GM12878 (cell line): ENCODE measurements at regions not wholly inside any gene's neighbourhood (a gene's known extent, or its start where the extent isn't known, plus 50 kb on each side); places are given as distances from the start of the nearest gene placed in this dataset.

Experiments used
- ATAC-seq: fragments of 200-7000 bp; cut with Tn5 transposase; 3 replicates; pipeline ENCODE4 v1.9.1; 2020; ENCODE audit warnings: mild to moderate bottlenecking, moderate library complexity
- BruUV-seq: library from RNA; stranded (reverse); fragments of 400-500 nt; replicated peaks from 2 replicates; lab custom pipeline; 2021; lab: Mats Ljungman, UMichigan
- CTCF ChIA-PET: fragments of 300-600 bp; sonication (Branson Sonifier 250); formaldehyde crosslinking; extraction: SDS; loops from one replicate; lab custom pipeline; 2021; ENCODE audit warnings: inconsistent platforms; lab: Yijun Ruan, JAX
- POLR2A ChIA-PET: fragments of 350-600 bp; formaldehyde crosslinking; extraction: SDS; loops from one replicate; lab custom pipeline; 2021; ENCODE audit warnings: inconsistent platforms; lab: Charles Lee
- RAD21 ChIA-PET: fragments of 300-600 bp; sonication (Branson Sonifier 250); formaldehyde crosslinking; loops from one replicate; lab custom pipeline; 2023; ENCODE audit warnings: antibody characterized with exemption; ENCODE audit not compliant: unreplicated experiment; lab: Charles Lee
- SMC1A ChIA-PET: fragments of 300-600 bp; sonication (Branson Sonifier 250); formaldehyde crosslinking; loops from one replicate; lab custom pipeline; 2023; ENCODE audit not compliant: unreplicated experiment, uncharacterized antibody; lab: Charles Lee
- DNase-seq: peaks from one replicate; pipeline ENCODE4 v3.0.0-alpha.2; 2011; ENCODE audit warnings: low read depth, low spot score
- FAIRE-seq: peaks from 3 replicates; lab custom pipeline; 2011; peaks lifted over from hg19 to GRCh38; lab: Jason Lieb, UNC
- H2AFZ ChIP-seq: 2 replicates; pipeline ENCODE4 v1.6.0; 2011; ENCODE audit warnings: low read depth, low read length, control low read depth; ENCODE audit not compliant: control insufficient read depth
- H3K27ac ChIP-seq: 2 replicates; pipeline ENCODE4 v1.5.1; 2011; ENCODE audit warnings: control low read depth; ENCODE audit not compliant: control insufficient read depth, insufficient read depth
- H3K27me3 ChIP-seq, 2 experiments: replicated peaks in 1 of 2; 2 replicates each; pipeline versions ENCODE4 v1.6.0 to v1.6.1; 2011; ENCODE audit warnings: low read length in 1 of 2; ENCODE audit not compliant: control insufficient read depth in 2 of 2, insufficient read depth in 2 of 2
- H3K36me3 ChIP-seq, 2 experiments: 2 replicates each; pipeline ENCODE4 v1.5.1; 2011; ENCODE audit warnings: low read length in 1 of 2; ENCODE audit not compliant: control insufficient read depth in 2 of 2, insufficient read depth in 2 of 2
- H3K4me1 ChIP-seq: 2 replicates; pipeline ENCODE4 v1.6.1; 2011; ENCODE audit warnings: mild to moderate bottlenecking, low read length, moderate library complexity, mixed read lengths; ENCODE audit not compliant: control insufficient read depth, insufficient read depth
- H3K4me2 ChIP-seq: 2 replicates; pipeline ENCODE4 v1.6.0; 2011; ENCODE audit warnings: control low read depth; ENCODE audit not compliant: control insufficient read depth, insufficient read depth
- H3K4me3 ChIP-seq: fragments of 200-600 bp; sonication (generic); 2 replicates; pipeline ENCODE4 v1.5.1; 2016
- H3K79me2 ChIP-seq: 2 replicates; pipeline ENCODE4 v1.6.0; 2011; ENCODE audit warnings: low read length; ENCODE audit not compliant: control insufficient read depth, insufficient read depth
- H3K9ac ChIP-seq: 2 replicates; pipeline ENCODE4 v1.8.0; 2011; ENCODE audit warnings: low read length, control low read depth, mixed read lengths; ENCODE audit not compliant: control insufficient read depth, insufficient read depth
- H3K9me3 ChIP-seq: replicated peaks from 3 replicates; pipeline ENCODE4 v1.5.1; 2011; ENCODE audit warnings: mild to moderate bottlenecking, low read length; ENCODE audit not compliant: control insufficient read depth, insufficient read depth
- H4K20me1 ChIP-seq: 2 replicates; pipeline ENCODE4 v1.6.0; 2011; ENCODE audit not compliant: control insufficient read depth, insufficient read depth
- BRCA1 ChIP-seq: IDR thresholded peaks from 2 replicates; pipeline ENCODE4 v1.6.1; 2011; ENCODE audit warnings: low read depth, low read length, improper control_type of control experiment
- CTCF ChIP-seq, 3 experiments: IDR thresholded peaks in 2 of 3; conservative IDR thresholded peaks in 1 of 3; 2 replicates each; pipeline ENCODE4 v1.5.1; 2011; ENCODE audit warnings: low read depth in 3 of 3, low read length in 3 of 3, mild to moderate bottlenecking in 3 of 3, control low read depth in 2 of 3, moderate library complexity in 2 of 3, inconsistent platforms in 1 of 3, mixed read lengths in 1 of 3; ENCODE audit not compliant: control insufficient read depth in 2 of 3, insufficient read depth in 1 of 3; ENCODE audit errors: extremely low read depth in 1 of 3
- IRF5 ChIP-seq: fragments of 450-650 bp; IDR thresholded peaks from 2 replicates; pipeline ENCODE4 v1.6.1; 2017; ENCODE audit warnings: borderline replicate concordance
- MEF2B ChIP-seq: fragments of 450-650 bp; IDR thresholded peaks from 2 replicates; pipeline ENCODE4 v1.6.1; 2018; ENCODE audit warnings: mild to moderate bottlenecking, moderate library complexity; ENCODE audit not compliant: partially characterized antibody, poor library complexity, severe bottlenecking
- NBN ChIP-seq: fragments of 450-650 bp; IDR thresholded peaks from 2 replicates; pipeline ENCODE4 v1.6.1; 2016
- NFXL1 ChIP-seq: fragments of 450-650 bp; IDR thresholded peaks from 2 replicates; pipeline ENCODE4 v1.6.1; 2017; ENCODE audit warnings: antibody characterized with exemption, mild to moderate bottlenecking, borderline replicate concordance
- NFYA ChIP-seq: IDR thresholded peaks from 2 replicates; pipeline ENCODE4 v1.6.1; 2011; ENCODE audit warnings: low read depth, mild to moderate bottlenecking, low read length, improper control_type of control experiment, borderline replicate concordance
- NR2F1 ChIP-seq: fragments of 450-650 bp; conservative IDR thresholded peaks from 2 replicates; pipeline ENCODE4 v1.6.1; 2017; ENCODE audit warnings: mild to moderate bottlenecking
- RELA ChIP-seq: fragments of 450-650 bp; IDR thresholded peaks from 2 replicates; pipeline ENCODE4 v1.8.0; 2014; ENCODE audit warnings: borderline replicate concordance; ENCODE audit not compliant: partially characterized antibody
- SMAD1 ChIP-seq: fragments of 450-650 bp; IDR thresholded peaks from 2 replicates; pipeline ENCODE4 v1.6.1; 2018; ENCODE audit warnings: mild to moderate bottlenecking, low read depth; ENCODE audit not compliant: partially characterized antibody
- TCF7 ChIP-seq: IDR thresholded peaks from 2 replicates; pipeline ENCODE4 v1.6.1; 2014; ENCODE audit warnings: antibody characterized with exemption, borderline replicate concordance
- USF1 ChIP-seq: IDR thresholded peaks from 2 replicates; pipeline ENCODE4 v1.6.1; 2011; ENCODE audit warnings: borderline replicate concordance, low read depth, mild to moderate bottlenecking, moderate library complexity, mixed read lengths, low read length; ENCODE audit not compliant: insufficient read depth; ENCODE audit errors: extremely low read length
- USF2 ChIP-seq: IDR thresholded peaks from 2 replicates; pipeline ENCODE4 v1.6.1; 2011; ENCODE audit warnings: low read depth, low read length, improper control_type of control experiment, borderline replicate concordance
- YY1 ChIP-seq: IDR thresholded peaks from 2 replicates; pipeline ENCODE4 v1.6.1; 2011; ENCODE audit warnings: low read depth, mild to moderate bottlenecking, low read length
- ZBTB11 ChIP-seq: fragments of 450-650 bp; formaldehyde crosslinking; IDR thresholded peaks from 2 replicates; pipeline ENCODE4 v1.5.0; 2022; ENCODE audit warnings: mild to moderate bottlenecking, missing genetic modification characterization
- WGBS: methylation state at CpG from one replicate; pipeline ENCODE4 v1.1.6; 2016; ENCODE audit warnings: low lambda C conversion rate; ENCODE audit not compliant: insufficient replicate concordance, insufficient coverage; ENCODE audit errors: missing lambda C conversion rate; 5-methylcytosine and 5-hydroxymethylcytosine counted together
- in situ Hi-C: fragments of 300-500 bp; cut with MboI; formaldehyde crosslinking; loops from 9 replicates; pipeline ENCODE4 v1.14.3; 2018; ENCODE audit warnings: mixed read lengths
- intact Hi-C: fragments of 100-400 bp; cut with micrococcal nuclease; formaldehyde crosslinking; loops from one replicate; pipeline ENCODE4 v1.14.2; 2022; ENCODE audit not compliant: unreplicated experiment

- Histone ChIP-seq H3K27ac (no peak overlapping the region), H3K79me2 (no peaks in the 10 kb centered on the region), H3K4me1 (no peaks in the 10 kb centered on the region), H4K20me1 (no peaks in the 10 kb centered on the region), H3K9ac (no peak overlapping the region), H2AFZ (no peak overlapping the region), H3K27me3 (no peaks in the 10 kb centered on the region), H3K9me3 (no peaks in the 10 kb centered on the region), H3K4me3 (no peak overlapping the region), H3K4me2 (no peak overlapping the region), H3K36me3 (no peaks in the 10 kb centered on the region)
- 0% methylated on average over 7 of the region's 7 CpGs for WGBS
- intact Hi-C loops: no loop called here
- BruUV-seq: no TSS peak
- no peak for ATAC-seq
- in situ Hi-C loops: no loop called here
- POLR2A ChIA-PET: no interaction called here
- FAIRE-seq: no peak
- CTCF ChIA-PET: no interaction called here
- SMC1A ChIA-PET: no interaction called here
- no peak for DNase-seq
- RAD21 ChIA-PET: no interaction called here
- TF ChIP-seq SMAD1: no peak
- no peak for TF ChIP-seq USF1
- no peak for TF ChIP-seq NR2F1
- no peak for TF ChIP-seq NFXL1
- TF ChIP-seq TCF7: no peak
- no peak for TF ChIP-seq USF2
- no peak for TF ChIP-seq YY1
- TF ChIP-seq NBN: no peak
- no peak for TF ChIP-seq RELA
- no peak for TF ChIP-seq ZBTB11 (CRISPR knock-in tag)
- TF ChIP-seq IRF5: no peak
- no peak for TF ChIP-seq BRCA1
- no peak for TF ChIP-seq NFYA
- TF ChIP-seq CTCF (IDR thresholded peaks at IDR 0.05 in 2 of 3, conservative IDR thresholded peaks at IDR 0.05 in 1 of 3; ENCODE audit: control insufficient read depth in 2 of 3, extremely low read depth in 1 of 3, insufficient read depth in 1 of 3, low read depth in 3 of 3, low read length in 3 of 3): no peak
- no peak for TF ChIP-seq MEF2B
Measured at GRCh38 chr16:6495486-6496210, 837.0 kb upstream of the RBFOX1 start.
